ENCODE measurements at regions not wholly inside any gene's neighbourhood (a gene's known extent, or its start where the extent isn't known, plus 50 kb on each side); places are given as distances from the start of the nearest gene placed in this dataset.

GRCh38 chr18:34025191-34025801 lies 199.4 kb downstream of the NOL4 start:
- TF ChIP-seq POLR2A (IDR thresholded peaks at IDR 0.05; ENCODE audit: low read depth, low read length) = no peak
- TF ChIP-seq POLR2AphosphoS5 (IDR thresholded peaks at IDR 0.05; ENCODE audit: low read depth, low read length) = no peak
